ENCODE measurements at regions not wholly inside any gene's neighbourhood (a gene's known extent, or its start where the extent isn't known, plus 50 kb on each side); places are given as distances from the start of the nearest gene placed in this dataset.

DNA sequence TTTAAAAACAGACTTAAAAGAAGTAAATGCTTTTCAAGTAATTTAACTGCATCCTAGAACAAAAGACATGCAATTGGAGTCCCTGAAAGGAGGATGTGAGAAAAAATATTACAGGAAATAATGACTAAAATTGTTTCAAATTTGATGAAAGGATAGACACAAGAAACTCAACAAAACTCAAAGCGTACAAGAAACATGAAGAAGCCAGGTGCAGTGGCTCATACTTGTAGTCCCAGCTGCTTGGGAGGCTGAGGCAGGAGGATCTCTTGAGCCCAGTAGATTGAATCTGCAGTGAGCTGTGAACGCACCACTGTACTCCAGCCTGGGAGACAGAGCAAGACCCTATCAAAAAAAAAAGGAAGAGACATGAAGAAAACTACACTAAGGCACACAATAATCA lies 118.1 kb upstream of the SLC39A10 start:
- no peak for ATAC-seq (ENCODE audit: low read depth)
- no peaks in the 10 kb centered on the region for H4K20me1 ChIP-seq (ENCODE audit: control insufficient read depth, insufficient read depth, low read length, poor library complexity, severe bottlenecking)
- no peak overlapping the region for H3K4me3 ChIP-seq (ENCODE audit: control extremely low read depth in 1 of 5, extremely low read depth in 1 of 5, insufficient read depth in 1 of 5, low read depth in 2 of 5, low read length in 4 of 5)
- intact Hi-C loops (cut with micrococcal nuclease): no loop called here
- H3K79me2 ChIP-seq (ENCODE audit: control insufficient read depth, insufficient read depth, low read length): no peaks in the 10 kb centered on the region
- peak overlapping the region in 1 of 2 donors; percentile 37 for H3K27ac ChIP-seq (ENCODE audit: low read length in 2 of 2)
- H3K4me2 ChIP-seq (replicated peaks; ENCODE audit: low read depth, low read length, poor library complexity, severe bottlenecking): no peak overlapping the region
- peaks cover 51 to 52% of the 10 kb centered on the region in 2 donors for H3K4me1 ChIP-seq (ENCODE audit: control insufficient read depth in 2 of 2, insufficient read depth in 2 of 2, low read length in 2 of 2)
- peak overlapping the region; percentile 57 for H3K27ac Mint-ChIP-seq
- no CpG with 5 or more reads among the region's 2 CpGs for WGBS (ENCODE audit: insufficient coverage)
- ChIA-PET CTCF (interaction anchor here (0.6 to 1.6 kb wide), 3 partner anchors 23 to 40 kb away, joined by 3 to 5 read pairs (median 3); no protein-coding TSS in a partner anchor), POLR2A (no interaction called here)
- no peaks in the 10 kb centered on the region for H3K27me3 Mint-ChIP-seq
- peaks cover 59% of the 10 kb centered on the region for H3K4me1 Mint-ChIP-seq
- TF ChIP-seq, protein P1, sequence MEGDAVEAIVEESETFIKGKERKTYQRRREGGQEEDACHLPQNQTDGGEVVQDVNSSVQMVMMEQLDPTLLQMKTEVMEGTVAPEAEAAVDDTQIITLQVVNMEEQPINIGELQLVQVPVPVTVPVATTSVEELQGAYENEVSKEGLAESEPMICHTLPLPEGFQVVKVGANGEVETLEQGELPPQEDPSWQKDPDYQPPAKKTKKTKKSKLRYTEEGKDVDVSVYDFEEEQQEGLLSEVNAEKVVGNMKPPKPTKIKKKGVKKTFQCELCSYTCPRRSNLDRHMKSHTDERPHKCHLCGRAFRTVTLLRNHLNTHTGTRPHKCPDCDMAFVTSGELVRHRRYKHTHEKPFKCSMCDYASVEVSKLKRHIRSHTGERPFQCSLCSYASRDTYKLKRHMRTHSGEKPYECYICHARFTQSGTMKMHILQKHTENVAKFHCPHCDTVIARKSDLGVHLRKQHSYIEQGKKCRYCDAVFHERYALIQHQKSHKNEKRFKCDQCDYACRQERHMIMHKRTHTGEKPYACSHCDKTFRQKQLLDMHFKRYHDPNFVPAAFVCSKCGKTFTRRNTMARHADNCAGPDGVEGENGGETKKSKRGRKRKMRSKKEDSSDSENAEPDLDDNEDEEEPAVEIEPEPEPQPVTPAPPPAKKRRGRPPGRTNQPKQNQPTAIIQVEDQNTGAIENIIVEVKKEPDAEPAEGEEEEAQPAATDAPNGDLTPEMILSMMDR (IDR thresholded peaks at IDR 0.05): no peak
- TF ChIP-seq EZH2 (IDR thresholded peaks at IDR 0.05; ENCODE audit: borderline replicate concordance, insufficient read depth, low read depth, low read length, poor library complexity, severe bottlenecking): no peak
- H3K36me3 ChIP-seq (replicated peaks in 1 of 2; ENCODE audit: control extremely low read depth in 1 of 2, control insufficient read depth in 1 of 2, extremely low read depth in 1 of 2, insufficient read depth in 2 of 2, low read length in 1 of 2): no peaks in the 10 kb centered on the region
- peaks cover 5% of the 10 kb centered on the region for H3K9me3 Mint-ChIP-seq (ENCODE audit: insufficient read depth)
- no peak for DNase-seq
- H3K4me3 Mint-ChIP-seq: no peak overlapping the region
- no peaks in the 10 kb centered on the region for H3K27me3 ChIP-seq (replicated peaks in 1 of 4; ENCODE audit: control extremely low read depth in 1 of 4, control insufficient read depth in 3 of 4, insufficient read depth in 4 of 4, low read length in 3 of 4)
- no peaks in the 10 kb centered on the region for H3K9me3 ChIP-seq (ENCODE audit: control extremely low read depth in 1 of 3, control insufficient read depth in 2 of 3, insufficient read depth in 1 of 3, low read length in 2 of 3)
- peak overlapping the region; percentile 41 for H2AFZ ChIP-seq (ENCODE audit: insufficient read depth, low read depth, low read length, poor library complexity, severe bottlenecking)
- no peak overlapping the region for H3K9ac ChIP-seq (ENCODE audit: low read length)

DNA sequence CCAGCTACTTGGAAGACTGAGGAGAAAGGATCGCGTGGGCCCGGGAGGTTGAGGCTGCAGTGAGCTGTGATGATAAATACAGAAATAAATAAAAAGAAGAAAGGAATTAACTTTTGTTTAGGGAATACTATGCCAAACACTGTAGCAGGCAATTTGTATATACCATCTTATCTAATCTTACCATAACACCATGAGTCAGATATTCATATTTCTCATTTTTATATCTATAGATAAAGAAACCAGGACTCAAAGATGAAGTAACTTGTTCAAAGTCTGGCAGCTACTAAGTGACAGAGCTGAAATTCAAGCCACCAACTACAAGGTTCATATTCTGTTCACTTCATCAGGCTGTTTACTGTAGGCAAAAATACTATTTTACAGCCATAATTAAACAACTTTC lies 119.2 kb upstream of the SLC39A10 start:
- Histone ChIP-seq H3K9me3 (ENCODE audit: control extremely low read depth in 1 of 3, control insufficient read depth in 2 of 3, insufficient read depth in 1 of 3, low read length in 2 of 3) (no peaks in the 10 kb centered on the region), H3K36me3 (replicated peaks in 1 of 2; ENCODE audit: control extremely low read depth in 1 of 2, control insufficient read depth in 1 of 2, extremely low read depth in 1 of 2, insufficient read depth in 2 of 2, low read length in 1 of 2) (no peaks in the 10 kb centered on the region), H3K4me3 (ENCODE audit: control extremely low read depth in 1 of 5, extremely low read depth in 1 of 5, insufficient read depth in 1 of 5, low read depth in 2 of 5, low read length in 4 of 5) (no peak overlapping the region), H3K9ac (ENCODE audit: low read length) (no peak overlapping the region), H3K27me3 (replicated peaks in 1 of 4; ENCODE audit: control extremely low read depth in 1 of 4, control insufficient read depth in 3 of 4, insufficient read depth in 4 of 4, low read length in 3 of 4) (no peaks in the 10 kb centered on the region), H4K20me1 (ENCODE audit: control insufficient read depth, insufficient read depth, low read length, poor library complexity, severe bottlenecking) (no peaks in the 10 kb centered on the region), H3K27ac (ENCODE audit: low read length in 2 of 2) (no peak overlapping the region), H3K4me2 (replicated peaks; ENCODE audit: low read depth, low read length, poor library complexity, severe bottlenecking) (no peak overlapping the region), H3K4me1 (ENCODE audit: control insufficient read depth in 2 of 2, insufficient read depth in 2 of 2, low read length in 2 of 2) (peaks cover 52 to 54% of the 10 kb centered on the region in 2 donors), H2AFZ (ENCODE audit: insufficient read depth, low read depth, low read length, poor library complexity, severe bottlenecking) (no peak overlapping the region), H3K79me2 (ENCODE audit: control insufficient read depth, insufficient read depth, low read length) (peaks cover 5% of the 10 kb centered on the region)
- ChIA-PET CTCF (interaction anchor here (0.9 to 9.0 kb wide), 6 partner anchors 23 to 121 kb away, joined by 3 to 113 read pairs (median 35); partner anchors contain the start of gene SLC39A10), POLR2A (interaction anchor here (2.1 kb wide), 1 partner anchor 24 kb away, joined by 6 read pairs; no protein-coding TSS in a partner anchor)
- intact Hi-C loops (cut with micrococcal nuclease): no loop called here
- DNase-seq (no peak), ATAC-seq (ENCODE audit: low read depth) (no peak)
- Mint-ChIP-seq H3K27ac (no peak overlapping the region), H3K9me3 (ENCODE audit: insufficient read depth) (peaks cover 3% of the 10 kb centered on the region), H3K27me3 (no peaks in the 10 kb centered on the region), H3K4me1 (peaks cover 60% of the 10 kb centered on the region), H3K4me3 (no peak overlapping the region)
- no peak for TF ChIP-seq EZH2 (IDR thresholded peaks at IDR 0.05; ENCODE audit: borderline replicate concordance, insufficient read depth, low read depth, low read length, poor library complexity, severe bottlenecking)
- TF ChIP-seq, protein P1 (IDR thresholded peaks at IDR 0.05): no peak
- WGBS (ENCODE audit: insufficient coverage): no CpG with 5 or more reads among the region's 3 CpGs

Data from B cell (primary cell).